A549 (cell line): ENCODE measurements at regions not wholly inside any gene's neighbourhood (a gene's known extent, or its start where the extent isn't known, plus 50 kb on each side); places are given as distances from the start of the nearest gene placed in this dataset.

Experiments used
- CEBPB ChIP-seq, 2 experiments: fragments of >200 bp in 1 of 2; sonication (Bioruptor Twin) in 1 of 2; formaldehyde crosslinking in 1 of 2; IDR thresholded peaks; 2 replicates each; pipeline ENCODE4 v1.6.1; 2012 to 2016
- EP300 ChIP-seq, 2 experiments: fragments of >200 bp; sonication (Bioruptor Twin); formaldehyde crosslinking; IDR thresholded peaks; 2 replicates in 1 of 2; 3 replicates in 1 of 2; pipeline ENCODE4 v1.6.1; 2016 to 2017
- KDM1A ChIP-seq: fragments of 200-600 bp; sonication (generic); IDR thresholded peaks from 2 replicates; pipeline ENCODE4 v1.6.1; 2016; ENCODE audit warnings: low read depth, mild to moderate bottlenecking
- MAFK ChIP-seq: fragments of 450-650 bp; IDR thresholded peaks from 2 replicates; pipeline ENCODE4 v1.6.1; 2014; ENCODE audit not compliant: partially characterized antibody
- MAX ChIP-seq: IDR thresholded peaks from 2 replicates; pipeline ENCODE4 v1.6.1; 2012
- POLR2A ChIP-seq: IDR thresholded peaks from 2 replicates; pipeline ENCODE4 v1.6.1; 2012; ENCODE audit warnings: mild to moderate bottlenecking, low read length
- RAD21 ChIP-seq, 2 experiments: fragments of >200 bp in 1 of 2; sonication (Bioruptor Twin) in 1 of 2; formaldehyde crosslinking in 1 of 2; IDR thresholded peaks in 1 of 2; conservative IDR thresholded peaks in 1 of 2; 2 replicates in 1 of 2; 3 replicates in 1 of 2; pipeline ENCODE4 v1.6.1; 2012 to 2018; ENCODE audit warnings: inconsistent platforms in 1 of 2
- TP53 ChIP-seq: fragments of 250-450 bp; sonication (Bioruptor Pico); IDR thresholded peaks from 2 replicates; pipeline ENCODE4 v1.5.0; 2021; ENCODE audit warnings: mild to moderate bottlenecking, moderate library complexity
- ZFP36 ChIP-seq: fragments of 450-650 bp; IDR thresholded peaks from 2 replicates; pipeline ENCODE4 v1.6.1; 2014; ENCODE audit warnings: borderline replicate concordance; ENCODE audit not compliant: partially characterized antibody
- TF ChIP-seq, protein P1 (sequence below): fragments of >200 bp; sonication (Bioruptor Twin); formaldehyde crosslinking; IDR thresholded peaks from 3 replicates; pipeline ENCODE4 v1.5.1; 2016
- TF ChIP-seq, protein P2 (sequence below): IDR thresholded peaks from 2 replicates; pipeline ENCODE4 v1.6.1; 2012
- TF ChIP-seq, protein P3 (sequence below): fragments of 150-350 bp; IDR thresholded peaks from 2 replicates; pipeline ENCODE4 v1.6.1; 2014; ENCODE audit warnings: low read depth, mild to moderate bottlenecking, low read length

DNA sequence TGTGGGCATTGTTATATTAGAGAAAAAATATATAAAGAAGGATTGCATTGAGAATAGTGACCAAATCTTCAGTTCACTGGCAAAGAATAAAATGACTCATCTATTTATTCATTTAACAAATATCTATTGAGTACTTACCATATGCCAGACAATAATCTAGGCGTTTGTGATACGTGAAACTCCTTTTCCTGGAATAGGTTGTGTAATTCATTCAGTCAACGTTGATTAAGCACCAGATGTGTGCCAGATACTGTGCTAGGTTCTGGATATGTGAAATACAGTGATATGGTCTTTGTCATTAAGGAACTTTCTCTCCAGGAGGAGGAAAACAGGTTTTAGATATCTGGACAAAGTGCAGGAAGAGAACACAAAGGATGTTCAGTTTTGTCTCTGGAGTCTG is 344.5 kb downstream of the RWDD3 start:
- TF ChIP-seq POLR2A (no peak), EP300 (IDR thresholded peaks at IDR 0.05) (no peak), CEBPB (IDR thresholded peaks at IDR 0.05) (no peak), MAFK (no peak), KDM1A (no peak), ZFP36 (no peak), RAD21 (conservative IDR thresholded peaks at IDR 0.05 in 1 of 2, IDR thresholded peaks at IDR 0.05 in 1 of 2) (no peak), MAX (no peak), TP53 (no peak)
- TF ChIP-seq, protein P1, sequence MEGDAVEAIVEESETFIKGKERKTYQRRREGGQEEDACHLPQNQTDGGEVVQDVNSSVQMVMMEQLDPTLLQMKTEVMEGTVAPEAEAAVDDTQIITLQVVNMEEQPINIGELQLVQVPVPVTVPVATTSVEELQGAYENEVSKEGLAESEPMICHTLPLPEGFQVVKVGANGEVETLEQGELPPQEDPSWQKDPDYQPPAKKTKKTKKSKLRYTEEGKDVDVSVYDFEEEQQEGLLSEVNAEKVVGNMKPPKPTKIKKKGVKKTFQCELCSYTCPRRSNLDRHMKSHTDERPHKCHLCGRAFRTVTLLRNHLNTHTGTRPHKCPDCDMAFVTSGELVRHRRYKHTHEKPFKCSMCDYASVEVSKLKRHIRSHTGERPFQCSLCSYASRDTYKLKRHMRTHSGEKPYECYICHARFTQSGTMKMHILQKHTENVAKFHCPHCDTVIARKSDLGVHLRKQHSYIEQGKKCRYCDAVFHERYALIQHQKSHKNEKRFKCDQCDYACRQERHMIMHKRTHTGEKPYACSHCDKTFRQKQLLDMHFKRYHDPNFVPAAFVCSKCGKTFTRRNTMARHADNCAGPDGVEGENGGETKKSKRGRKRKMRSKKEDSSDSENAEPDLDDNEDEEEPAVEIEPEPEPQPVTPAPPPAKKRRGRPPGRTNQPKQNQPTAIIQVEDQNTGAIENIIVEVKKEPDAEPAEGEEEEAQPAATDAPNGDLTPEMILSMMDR: no peak
- TF ChIP-seq, protein P2, sequence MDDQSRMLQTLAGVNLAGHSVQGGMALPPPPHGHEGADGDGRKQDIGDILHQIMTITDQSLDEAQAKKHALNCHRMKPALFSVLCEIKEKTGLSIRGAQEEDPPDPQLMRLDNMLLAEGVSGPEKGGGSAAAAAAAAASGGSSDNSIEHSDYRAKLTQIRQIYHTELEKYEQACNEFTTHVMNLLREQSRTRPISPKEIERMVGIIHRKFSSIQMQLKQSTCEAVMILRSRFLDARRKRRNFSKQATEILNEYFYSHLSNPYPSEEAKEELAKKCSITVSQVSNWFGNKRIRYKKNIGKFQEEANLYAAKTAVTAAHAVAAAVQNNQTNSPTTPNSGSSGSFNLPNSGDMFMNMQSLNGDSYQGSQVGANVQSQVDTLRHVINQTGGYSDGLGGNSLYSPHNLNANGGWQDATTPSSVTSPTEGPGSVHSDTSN: no peak
- TF ChIP-seq, protein P3, sequence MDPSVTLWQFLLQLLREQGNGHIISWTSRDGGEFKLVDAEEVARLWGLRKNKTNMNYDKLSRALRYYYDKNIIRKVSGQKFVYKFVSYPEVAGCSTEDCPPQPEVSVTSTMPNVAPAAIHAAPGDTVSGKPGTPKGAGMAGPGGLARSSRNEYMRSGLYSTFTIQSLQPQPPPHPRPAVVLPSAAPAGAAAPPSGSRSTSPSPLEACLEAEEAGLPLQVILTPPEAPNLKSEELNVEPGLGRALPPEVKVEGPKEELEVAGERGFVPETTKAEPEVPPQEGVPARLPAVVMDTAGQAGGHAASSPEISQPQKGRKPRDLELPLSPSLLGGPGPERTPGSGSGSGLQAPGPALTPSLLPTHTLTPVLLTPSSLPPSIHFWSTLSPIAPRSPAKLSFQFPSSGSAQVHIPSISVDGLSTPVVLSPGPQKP: no peak
